IMR-90 (cell line): ENCODE measurements at regions not wholly inside any gene's neighbourhood (a gene's known extent, or its start where the extent isn't known, plus 50 kb on each side); places are given as distances from the start of the nearest gene placed in this dataset.

Experiments used
- BHLHE40 ChIP-seq: fragments of 150-350 bp; IDR thresholded peaks from 2 replicates; pipeline ENCODE4 v1.6.1; 2016; ENCODE audit warnings: mild to moderate bottlenecking, low read depth, low read length
- FOS ChIP-seq: fragments of 150-350 bp; IDR thresholded peaks from 2 replicates; pipeline ENCODE4 v1.6.1; 2016; ENCODE audit warnings: low read depth, low read length
- MAFK ChIP-seq: IDR thresholded peaks from 2 replicates; pipeline ENCODE4 v1.6.1; 2012; ENCODE audit warnings: low read depth, low read length, improper control_type of control experiment
- MAZ ChIP-seq: IDR thresholded peaks from 2 replicates; pipeline ENCODE4 v1.6.1; 2012; ENCODE audit warnings: low read depth, mild to moderate bottlenecking, low read length, improper control_type of control experiment, moderate library complexity, borderline replicate concordance
- MXI1 ChIP-seq: IDR thresholded peaks from 2 replicates; pipeline ENCODE4 v1.6.1; 2012; ENCODE audit warnings: low read depth, mild to moderate bottlenecking, low read length, moderate library complexity, borderline replicate concordance
- POLR2A ChIP-seq: IDR thresholded peaks from 2 replicates; pipeline ENCODE4 v1.6.1; 2012; ENCODE audit warnings: mild to moderate bottlenecking, low read depth, low read length
- RAD21 ChIP-seq: IDR thresholded peaks from 2 replicates; pipeline ENCODE4 v1.6.1; 2012; ENCODE audit warnings: low read length, improper control_type of control experiment
- RCOR1 ChIP-seq: IDR thresholded peaks from 2 replicates; pipeline ENCODE4 v1.6.1; 2012; ENCODE audit warnings: mild to moderate bottlenecking, low read length, improper control_type of control experiment; ENCODE audit not compliant: insufficient replicate concordance
- RFX5 ChIP-seq: IDR thresholded peaks from 2 replicates; pipeline ENCODE4 v1.8.0; 2012; ENCODE audit warnings: low read depth, mild to moderate bottlenecking, low read length, moderate library complexity
- TF ChIP-seq, protein P1 (sequence below): fragments of 150-350 bp; IDR thresholded peaks from 2 replicates; pipeline ENCODE4 v1.6.1; 2017; ENCODE audit warnings: mild to moderate bottlenecking, antibody characterized with exemption, low read length, low read depth
- TF ChIP-seq, protein P2 (sequence below): conservative IDR thresholded peaks from 2 replicates; pipeline ENCODE4 v1.5.1; 2012; ENCODE audit warnings: mild to moderate bottlenecking, low read depth, low read length, improper control_type of control experiment
- TF ChIP-seq, protein P3 (sequence below): fragments of 150-350 bp; IDR thresholded peaks from 2 replicates; pipeline ENCODE4 v1.6.1; 2016; ENCODE audit warnings: low read depth, mild to moderate bottlenecking, low read length, moderate library complexity, borderline replicate concordance

DNA sequence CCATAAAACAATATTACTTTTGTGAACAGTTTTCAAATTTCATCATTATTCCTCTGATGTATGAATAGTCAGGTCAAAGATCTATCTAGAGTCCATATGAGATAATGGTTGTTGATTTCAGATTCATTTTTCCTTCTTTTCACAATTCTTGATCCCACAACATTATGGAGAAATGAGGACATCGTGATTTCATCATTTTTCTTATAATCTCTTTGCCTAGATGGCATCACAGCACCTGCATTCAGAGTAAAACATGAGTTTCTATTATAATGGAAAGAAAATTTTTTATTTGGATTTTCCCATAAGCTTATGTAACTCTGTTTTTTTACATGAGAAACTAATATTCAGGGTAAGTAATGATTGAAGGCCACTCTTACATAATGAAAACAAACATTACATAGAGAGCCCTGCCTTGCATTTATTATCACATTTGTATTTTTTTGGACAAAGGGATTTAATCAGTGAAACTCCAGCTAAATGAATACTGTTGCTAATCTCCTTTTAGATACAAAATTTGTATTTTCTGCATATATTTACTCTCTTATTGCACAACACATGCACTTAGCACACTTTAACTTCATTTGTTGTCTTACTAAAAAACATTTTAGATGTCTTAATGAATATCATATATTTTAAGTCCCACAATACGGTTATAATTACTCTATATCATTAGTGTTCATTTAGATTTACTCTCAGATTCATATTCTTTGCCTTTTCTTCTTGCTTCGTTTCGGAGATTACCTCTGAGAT lies 188.4 kb upstream of the KYNU start:
- TF ChIP-seq MAZ (no peak), RFX5 (no peak), RCOR1 (no peak), RAD21 (no peak), FOS (no peak), POLR2A (no peak), MAFK (no peak), BHLHE40 (no peak), MXI1 (no peak)
- TF ChIP-seq, protein P1, sequence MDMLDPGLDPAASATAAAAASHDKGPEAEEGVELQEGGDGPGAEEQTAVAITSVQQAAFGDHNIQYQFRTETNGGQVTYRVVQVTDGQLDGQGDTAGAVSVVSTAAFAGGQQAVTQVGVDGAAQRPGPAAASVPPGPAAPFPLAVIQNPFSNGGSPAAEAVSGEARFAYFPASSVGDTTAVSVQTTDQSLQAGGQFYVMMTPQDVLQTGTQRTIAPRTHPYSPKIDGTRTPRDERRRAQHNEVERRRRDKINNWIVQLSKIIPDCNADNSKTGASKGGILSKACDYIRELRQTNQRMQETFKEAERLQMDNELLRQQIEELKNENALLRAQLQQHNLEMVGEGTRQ, result no peak
- TF ChIP-seq, protein P2, sequence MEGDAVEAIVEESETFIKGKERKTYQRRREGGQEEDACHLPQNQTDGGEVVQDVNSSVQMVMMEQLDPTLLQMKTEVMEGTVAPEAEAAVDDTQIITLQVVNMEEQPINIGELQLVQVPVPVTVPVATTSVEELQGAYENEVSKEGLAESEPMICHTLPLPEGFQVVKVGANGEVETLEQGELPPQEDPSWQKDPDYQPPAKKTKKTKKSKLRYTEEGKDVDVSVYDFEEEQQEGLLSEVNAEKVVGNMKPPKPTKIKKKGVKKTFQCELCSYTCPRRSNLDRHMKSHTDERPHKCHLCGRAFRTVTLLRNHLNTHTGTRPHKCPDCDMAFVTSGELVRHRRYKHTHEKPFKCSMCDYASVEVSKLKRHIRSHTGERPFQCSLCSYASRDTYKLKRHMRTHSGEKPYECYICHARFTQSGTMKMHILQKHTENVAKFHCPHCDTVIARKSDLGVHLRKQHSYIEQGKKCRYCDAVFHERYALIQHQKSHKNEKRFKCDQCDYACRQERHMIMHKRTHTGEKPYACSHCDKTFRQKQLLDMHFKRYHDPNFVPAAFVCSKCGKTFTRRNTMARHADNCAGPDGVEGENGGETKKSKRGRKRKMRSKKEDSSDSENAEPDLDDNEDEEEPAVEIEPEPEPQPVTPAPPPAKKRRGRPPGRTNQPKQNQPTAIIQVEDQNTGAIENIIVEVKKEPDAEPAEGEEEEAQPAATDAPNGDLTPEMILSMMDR, result no peak
- TF ChIP-seq, protein P3, sequence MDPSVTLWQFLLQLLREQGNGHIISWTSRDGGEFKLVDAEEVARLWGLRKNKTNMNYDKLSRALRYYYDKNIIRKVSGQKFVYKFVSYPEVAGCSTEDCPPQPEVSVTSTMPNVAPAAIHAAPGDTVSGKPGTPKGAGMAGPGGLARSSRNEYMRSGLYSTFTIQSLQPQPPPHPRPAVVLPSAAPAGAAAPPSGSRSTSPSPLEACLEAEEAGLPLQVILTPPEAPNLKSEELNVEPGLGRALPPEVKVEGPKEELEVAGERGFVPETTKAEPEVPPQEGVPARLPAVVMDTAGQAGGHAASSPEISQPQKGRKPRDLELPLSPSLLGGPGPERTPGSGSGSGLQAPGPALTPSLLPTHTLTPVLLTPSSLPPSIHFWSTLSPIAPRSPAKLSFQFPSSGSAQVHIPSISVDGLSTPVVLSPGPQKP, result no peak
